ENCODE measurements at regions not wholly inside any gene's neighbourhood (a gene's known extent, or its start where the extent isn't known, plus 50 kb on each side); places are given as distances from the start of the nearest gene placed in this dataset.

DNA sequence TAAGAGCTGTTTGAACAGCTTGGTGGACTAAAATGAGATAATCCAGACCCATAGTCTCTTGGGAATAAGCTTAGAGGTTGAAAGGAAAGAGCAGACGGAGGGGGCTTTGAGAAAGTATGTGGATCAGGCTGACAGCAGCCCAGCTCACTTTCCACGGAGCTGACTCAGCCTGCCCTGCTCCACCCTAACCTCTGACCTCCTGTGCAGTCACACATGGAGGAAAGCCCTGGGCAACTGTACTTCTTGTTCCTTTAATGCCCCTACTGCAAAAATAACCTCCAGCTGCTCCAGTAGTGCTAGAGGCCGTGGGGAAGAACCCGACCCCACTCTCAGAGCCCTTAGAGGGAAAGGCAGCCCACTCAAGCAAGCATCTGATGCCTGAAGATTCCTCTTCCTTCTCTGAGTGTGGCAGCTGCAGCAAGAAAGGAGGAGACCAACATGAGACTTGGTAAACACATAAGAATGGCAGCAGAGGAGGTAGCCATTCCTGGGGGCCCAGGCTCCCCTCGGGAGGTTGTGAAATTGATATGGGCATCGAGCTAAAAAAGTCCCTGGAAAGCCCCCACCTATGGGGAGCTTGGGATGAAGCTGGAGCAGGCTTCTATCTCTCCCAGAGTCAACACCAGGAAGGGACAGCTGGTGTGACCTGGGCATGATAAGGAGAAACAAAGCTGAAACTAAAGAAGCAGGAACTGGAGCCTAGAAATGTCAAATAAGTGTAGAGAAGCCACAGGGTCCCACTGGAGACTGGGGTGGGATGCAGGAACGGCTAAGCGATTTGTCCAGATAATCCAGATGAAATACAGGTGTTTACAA lies 204.3 kb downstream of the PIK3R1 start:
- no peak overlapping the region for H3K4me3 ChIP-seq (ENCODE audit: low read depth, low read length)
- DNase-seq (ENCODE audit: low read depth), result no peak
- TF ChIP-seq, protein P1, sequence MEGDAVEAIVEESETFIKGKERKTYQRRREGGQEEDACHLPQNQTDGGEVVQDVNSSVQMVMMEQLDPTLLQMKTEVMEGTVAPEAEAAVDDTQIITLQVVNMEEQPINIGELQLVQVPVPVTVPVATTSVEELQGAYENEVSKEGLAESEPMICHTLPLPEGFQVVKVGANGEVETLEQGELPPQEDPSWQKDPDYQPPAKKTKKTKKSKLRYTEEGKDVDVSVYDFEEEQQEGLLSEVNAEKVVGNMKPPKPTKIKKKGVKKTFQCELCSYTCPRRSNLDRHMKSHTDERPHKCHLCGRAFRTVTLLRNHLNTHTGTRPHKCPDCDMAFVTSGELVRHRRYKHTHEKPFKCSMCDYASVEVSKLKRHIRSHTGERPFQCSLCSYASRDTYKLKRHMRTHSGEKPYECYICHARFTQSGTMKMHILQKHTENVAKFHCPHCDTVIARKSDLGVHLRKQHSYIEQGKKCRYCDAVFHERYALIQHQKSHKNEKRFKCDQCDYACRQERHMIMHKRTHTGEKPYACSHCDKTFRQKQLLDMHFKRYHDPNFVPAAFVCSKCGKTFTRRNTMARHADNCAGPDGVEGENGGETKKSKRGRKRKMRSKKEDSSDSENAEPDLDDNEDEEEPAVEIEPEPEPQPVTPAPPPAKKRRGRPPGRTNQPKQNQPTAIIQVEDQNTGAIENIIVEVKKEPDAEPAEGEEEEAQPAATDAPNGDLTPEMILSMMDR (IDR thresholded peaks at IDR 0.05; ENCODE audit: control insufficient read depth, extremely low read depth, insufficient read depth), result no peak

DNA sequence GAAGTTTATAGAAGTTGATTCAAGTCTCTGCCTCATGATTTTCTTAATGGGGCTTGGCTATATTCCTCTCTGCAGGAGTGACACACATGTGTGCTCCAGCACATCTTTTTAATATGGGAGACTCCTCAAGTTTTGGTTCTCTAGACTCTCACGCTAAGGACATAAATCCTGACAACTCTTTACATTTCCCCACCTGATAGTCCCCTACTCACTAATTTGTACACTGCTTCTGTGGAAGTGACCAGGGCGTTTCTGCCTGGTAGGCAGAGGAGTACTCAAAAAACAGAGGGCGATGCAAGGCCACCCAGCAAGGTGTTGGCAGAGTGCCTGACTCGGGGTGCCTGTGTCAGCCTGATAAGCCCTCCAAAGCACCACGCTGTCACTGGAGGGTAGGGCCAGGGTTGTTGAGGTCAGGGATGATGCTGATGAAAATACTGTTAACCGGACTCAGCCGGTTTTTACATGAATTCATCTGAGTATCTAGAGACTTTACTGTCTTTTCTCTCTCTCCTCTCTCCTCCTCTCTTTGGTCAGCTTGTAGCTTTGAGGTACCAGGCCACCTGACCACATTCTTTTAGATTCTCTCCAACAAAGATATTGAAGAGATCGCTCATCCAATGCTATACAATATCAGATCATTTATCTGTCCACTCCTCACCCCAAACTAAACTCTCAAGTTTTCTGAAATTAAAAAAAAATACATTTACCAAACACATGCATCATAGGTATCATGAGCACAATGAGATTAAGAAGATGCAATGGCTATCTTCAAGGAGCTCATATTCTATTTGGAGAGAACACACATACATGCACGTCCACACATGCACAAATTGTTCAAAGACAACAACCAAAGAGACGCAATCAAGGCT lies 205.2 kb downstream of the PIK3R1 start:
- no peak overlapping the region for H3K4me3 ChIP-seq (ENCODE audit: low read depth, low read length)
- no peak for DNase-seq (ENCODE audit: low read depth)
- TF ChIP-seq, protein P1 (IDR thresholded peaks at IDR 0.05; ENCODE audit: control insufficient read depth, extremely low read depth, insufficient read depth), result no peak

DNA sequence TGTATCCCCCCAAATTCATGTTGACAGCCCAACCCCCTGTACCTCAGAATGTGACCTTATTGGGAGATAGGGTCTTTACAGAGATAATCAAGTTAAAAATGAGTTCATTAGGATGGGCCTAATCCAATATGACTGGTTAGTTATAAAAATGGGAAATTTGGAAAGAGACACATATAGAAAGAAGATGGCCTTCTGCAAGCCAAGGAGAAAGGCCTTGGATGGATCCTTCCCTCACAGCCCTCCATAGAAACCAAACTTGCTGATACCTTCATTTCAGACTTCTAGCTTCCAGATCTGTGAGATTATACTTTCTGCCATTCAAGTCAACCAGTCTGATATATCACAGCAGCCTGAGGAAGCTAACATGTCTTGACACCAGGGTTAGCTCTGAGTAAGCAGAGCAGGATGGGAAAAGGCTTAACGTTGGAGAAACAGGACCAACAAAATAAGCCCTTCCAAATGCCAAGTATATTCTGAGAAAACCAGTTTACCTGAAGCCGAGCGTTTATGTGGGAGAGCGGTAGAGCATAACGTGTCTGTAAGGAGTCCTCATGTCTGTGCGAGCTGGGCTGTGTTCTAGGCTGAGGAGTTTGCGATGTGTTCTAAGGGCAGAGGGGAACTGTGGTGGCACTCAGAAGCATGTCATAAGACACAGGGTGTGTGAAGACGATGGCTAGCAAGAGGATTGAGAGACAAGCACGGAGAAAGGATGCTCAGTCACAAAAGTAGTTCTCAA lies 206.1 kb downstream of the PIK3R1 start:
- H3K4me3 ChIP-seq (ENCODE audit: low read depth, low read length), result no peak overlapping the region
- TF ChIP-seq, protein P1 (IDR thresholded peaks at IDR 0.05; ENCODE audit: control insufficient read depth, extremely low read depth, insufficient read depth), result no peak
- no peak for DNase-seq (ENCODE audit: low read depth)

DNA sequence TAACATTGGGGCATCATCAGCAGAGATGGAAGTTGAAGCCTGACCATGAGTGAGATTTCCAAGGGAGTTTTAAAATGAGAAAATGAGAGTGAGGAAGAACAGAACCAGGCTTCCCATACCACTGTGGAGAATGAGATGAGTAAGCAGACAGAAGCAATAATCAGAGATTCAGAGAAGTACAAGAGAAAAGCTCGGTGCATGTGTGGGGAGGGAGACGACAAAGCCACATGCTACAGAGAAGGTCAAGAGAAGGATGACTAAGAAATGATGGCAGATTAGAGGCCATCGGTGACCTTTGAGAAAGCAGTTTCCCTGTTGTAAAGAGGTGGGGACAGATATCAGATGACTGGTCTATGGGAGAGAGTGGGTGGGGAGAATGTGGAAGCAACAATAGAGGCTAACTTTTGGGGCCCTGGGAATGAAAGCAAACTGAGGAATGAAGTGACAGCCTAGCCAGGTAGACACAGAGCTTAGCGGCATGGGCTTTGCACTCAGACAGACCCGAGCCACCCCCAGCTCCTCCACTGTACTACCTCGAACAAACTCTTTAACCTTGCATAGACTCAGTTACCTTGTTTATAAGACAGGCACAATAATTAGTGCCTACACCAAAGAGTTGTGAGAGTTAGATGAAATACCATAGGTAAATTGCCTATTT lies 207.7 kb downstream of the PIK3R1 start:
- no peak overlapping the region for H3K4me3 ChIP-seq (ENCODE audit: low read depth, low read length)
- TF ChIP-seq, protein P1 (IDR thresholded peaks at IDR 0.05; ENCODE audit: control insufficient read depth, extremely low read depth, insufficient read depth), result no peak
- no peak for DNase-seq (ENCODE audit: low read depth)

DNA sequence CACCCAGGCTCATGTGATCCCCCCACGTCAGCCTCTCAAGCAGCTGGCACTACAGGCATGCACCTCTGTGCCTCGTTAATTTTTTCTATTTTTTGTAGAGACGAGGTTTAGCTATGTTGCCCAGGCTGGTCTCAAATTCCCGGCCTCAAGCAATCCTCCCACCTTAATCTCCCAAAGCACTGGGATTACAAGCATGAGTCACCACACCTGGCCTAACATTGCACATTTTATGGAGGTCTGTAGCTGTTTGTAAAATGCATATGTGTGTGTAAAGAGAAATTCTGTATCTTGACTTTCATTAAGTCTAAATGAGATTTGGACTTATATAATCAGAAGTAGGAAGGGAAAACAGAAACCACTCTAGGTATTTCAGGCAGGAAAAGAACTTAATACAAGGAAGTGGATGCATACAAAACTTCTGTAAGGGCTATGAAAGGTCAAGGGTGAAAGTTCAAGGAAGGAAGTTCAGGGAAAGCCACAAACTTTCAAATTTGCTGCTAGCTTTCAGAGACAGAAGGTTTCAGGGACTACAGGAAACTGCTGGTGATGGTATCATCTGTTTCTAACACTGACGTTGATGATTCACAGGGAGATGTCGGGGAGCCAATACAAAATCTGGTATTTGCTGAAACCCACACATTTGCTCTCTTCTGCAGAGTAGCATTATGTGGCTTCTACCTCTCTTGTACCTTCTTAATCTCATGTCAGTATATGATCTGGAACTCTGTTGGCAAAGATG lies 209.4 kb downstream of the PIK3R1 start:
- no peak for DNase-seq (ENCODE audit: low read depth)
- H3K4me3 ChIP-seq (ENCODE audit: low read depth, low read length), result no peak overlapping the region
- TF ChIP-seq, protein P1 (IDR thresholded peaks at IDR 0.05; ENCODE audit: control insufficient read depth, extremely low read depth, insufficient read depth), result no peak

DNA sequence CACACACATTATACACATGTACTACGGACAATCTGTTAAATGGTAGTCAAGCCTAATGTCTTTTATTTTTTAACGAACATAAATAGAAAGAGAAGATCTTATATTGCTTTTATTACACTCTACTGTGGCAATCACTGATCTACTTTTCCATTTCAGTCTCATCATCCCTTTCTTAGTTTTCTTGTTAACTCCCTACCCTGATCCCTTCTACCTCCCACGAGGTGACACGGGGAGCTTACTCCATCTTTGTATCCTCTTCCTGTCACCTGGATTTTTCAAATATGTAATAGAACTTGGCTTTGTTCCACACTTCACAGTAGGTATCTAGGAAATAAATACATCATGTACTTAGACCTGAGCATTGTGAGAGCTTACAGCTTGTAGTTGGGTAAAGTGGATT lies 211.0 kb downstream of the PIK3R1 start:
- TF ChIP-seq, protein P1 (IDR thresholded peaks at IDR 0.05; ENCODE audit: control insufficient read depth, extremely low read depth, insufficient read depth), result no peak
- DNase-seq (ENCODE audit: low read depth), result no peak

More for the DNA sequence above, 211.0 kb downstream of the PIK3R1 start:
- no peak overlapping the region for H3K4me3 ChIP-seq (ENCODE audit: low read depth, low read length)
